Smooth muscle cell (in vitro differentiated cells): ENCODE measurements at regions not wholly inside any gene's neighbourhood (a gene's known extent, or its start where the extent isn't known, plus 50 kb on each side); places are given as distances from the start of the nearest gene placed in this dataset.

ENCODE experiments used
- DNase-seq: peaks from one replicate; lab custom pipeline; 2025; ENCODE audit not compliant: unreplicated experiment; lab: John Stamatoyannopoulos, UW
- H2AFZ ChIP-seq: fragments of 200-600 bp; sonication (generic); 2 replicates; pipeline ENCODE4 v1.6.0; 2016; ENCODE audit warnings: antibody characterized with exemption, low read depth, mild to moderate bottlenecking
- H3F3A ChIP-seq: fragments of 200-600 bp; sonication (generic); 2 replicates; pipeline ENCODE4 v1.6.0; 2017; ENCODE audit warnings: antibody characterized with exemption, low read depth
- H3K27ac ChIP-seq: fragments of 200-600 bp; sonication (generic); 2 replicates; pipeline ENCODE4 v1.5.1; 2016; ENCODE audit warnings: low read depth, mild to moderate bottlenecking
- H3K27me3 ChIP-seq: fragments of 200-600 bp; sonication (generic); 2 replicates; pipeline ENCODE4 v1.6.1; 2016; ENCODE audit warnings: low read depth, mild to moderate bottlenecking
- H3K36me3 ChIP-seq: fragments of 200-600 bp; sonication (generic); 2 replicates; pipeline ENCODE4 v1.5.1; 2016; ENCODE audit warnings: low read depth
- H3K4me1 ChIP-seq: fragments of 200-600 bp; sonication (generic); 2 replicates; pipeline ENCODE4 v1.5.1; 2016; ENCODE audit warnings: low read depth
- H3K4me2 ChIP-seq: fragments of 200-600 bp; sonication (generic); 2 replicates; pipeline ENCODE4 v1.6.0; 2016; ENCODE audit warnings: mild to moderate bottlenecking
- H3K4me3 ChIP-seq: fragments of 200-600 bp; sonication (generic); 2 replicates; pipeline ENCODE4 v1.5.1; 2016; ENCODE audit warnings: mild to moderate bottlenecking
- H3K79me2 ChIP-seq: fragments of 200-600 bp; sonication (generic); 2 replicates; pipeline ENCODE4 v1.6.0; 2016; ENCODE audit warnings: low read depth, mild to moderate bottlenecking
- H3K9ac ChIP-seq: fragments of 200-600 bp; sonication (generic); 2 replicates; pipeline ENCODE4 v1.6.0; 2016; ENCODE audit warnings: low read depth
- H3K9me3 ChIP-seq: fragments of 200-600 bp; sonication (generic); replicated peaks from 2 replicates; pipeline ENCODE4 v1.5.1; 2016; ENCODE audit warnings: low read depth
- H4K20me1 ChIP-seq: fragments of 200-600 bp; sonication (generic); 2 replicates; pipeline ENCODE4 v1.6.0; 2016; ENCODE audit warnings: low read depth
- CTCF ChIP-seq: fragments of 200-600 bp; sonication (generic); IDR thresholded peaks from 2 replicates; pipeline ENCODE4 v1.5.1; 2017; ENCODE audit warnings: borderline replicate concordance, mild to moderate bottlenecking, antibody characterized with exemption; ENCODE audit not compliant: insufficient read depth, poor library complexity, severe bottlenecking
- WGBS: methylation state at CpG from one replicate; pipeline ENCODE4 v1.1.7; 2016; ENCODE audit warnings: low lambda C conversion rate; 5-methylcytosine and 5-hydroxymethylcytosine counted together

- H4K20me1 ChIP-seq, result no peaks in the 10 kb centered on the region
- no peaks in the 10 kb centered on the region for H3K27me3 ChIP-seq
- H2AFZ ChIP-seq, result no peak overlapping the region
- H3F3A ChIP-seq, result no peaks in the 10 kb centered on the region
- no peak overlapping the region for H3K9ac ChIP-seq
- H3K4me3 ChIP-seq, result no peak overlapping the region
- WGBS, result 90% methylated on average over 3 of the region's 3 CpGs
- H3K4me2 ChIP-seq, result no peak overlapping the region
- no peak for DNase-seq
- TF ChIP-seq CTCF, result no peak
- no peaks in the 10 kb centered on the region for H3K4me1 ChIP-seq
- no peaks in the 10 kb centered on the region for H3K79me2 ChIP-seq
- no peak overlapping the region for H3K27ac ChIP-seq
- no peaks in the 10 kb centered on the region for H3K36me3 ChIP-seq
- H3K9me3 ChIP-seq, result peaks cover 5% of the 10 kb centered on the region
These were observed 150.0 kb upstream of the KIF2A start for GRCh38 chr5:62155988-62156387.

GRCh38 chr5:62167561-62168057 lies 138.4 kb upstream of the KIF2A start:
- TF ChIP-seq CTCF, result no peak
- H2AFZ ChIP-seq, result no peak overlapping the region
- no peak for DNase-seq
- H3K36me3 ChIP-seq, result no peaks in the 10 kb centered on the region
- 77% methylated on average over 3 of the region's 3 CpGs for WGBS
- H3K4me1 ChIP-seq, result no peaks in the 10 kb centered on the region
- no peaks in the 10 kb centered on the region for H4K20me1 ChIP-seq
- H3K9me3 ChIP-seq, result no peaks in the 10 kb centered on the region
- no peak overlapping the region for H3K27ac ChIP-seq
- H3K79me2 ChIP-seq, result no peaks in the 10 kb centered on the region
- no peak overlapping the region for H3K4me3 ChIP-seq
- peaks cover 25% of the 10 kb centered on the region for H3K27me3 ChIP-seq
- no peaks in the 10 kb centered on the region for H3F3A ChIP-seq
- H3K9ac ChIP-seq, result no peak overlapping the region
- no peak overlapping the region for H3K4me2 ChIP-seq

- no peaks in the 10 kb centered on the region for H3K79me2 ChIP-seq
- no peak overlapping the region for H3K9ac ChIP-seq
- H3K27ac ChIP-seq, result no peak overlapping the region
- H3F3A ChIP-seq, result no peaks in the 10 kb centered on the region
- H3K4me1 ChIP-seq, result no peaks in the 10 kb centered on the region
- peaks cover 20% of the 10 kb centered on the region for H3K27me3 ChIP-seq
- no peaks in the 10 kb centered on the region for H4K20me1 ChIP-seq
- H3K4me2 ChIP-seq, result no peak overlapping the region
- H3K4me3 ChIP-seq, result no peak overlapping the region
- H2AFZ ChIP-seq, result no peak overlapping the region
- H3K36me3 ChIP-seq, result no peaks in the 10 kb centered on the region
- DNase-seq, result no peak
- H3K9me3 ChIP-seq, result no peaks in the 10 kb centered on the region
- TF ChIP-seq CTCF, result no peak
- 83% methylated on average over 7 of the region's 7 CpGs for WGBS
These were observed 137.3 kb upstream of the KIF2A start for GRCh38 chr5:62168506-62169281.

- no peak for TF ChIP-seq CTCF
- 77% methylated on average over 5 of the region's 5 CpGs for WGBS
- H3K9ac ChIP-seq, result no peak overlapping the region
- H3K36me3 ChIP-seq, result no peaks in the 10 kb centered on the region
- no peaks in the 10 kb centered on the region for H4K20me1 ChIP-seq
- H3K4me2 ChIP-seq, result no peak overlapping the region
- H3K4me3 ChIP-seq, result no peak overlapping the region
- H3K79me2 ChIP-seq, result no peaks in the 10 kb centered on the region
- no peak overlapping the region for H2AFZ ChIP-seq
- peaks cover 11% of the 10 kb centered on the region for H3K27me3 ChIP-seq
- H3K27ac ChIP-seq, result no peak overlapping the region
- H3K9me3 ChIP-seq, result no peaks in the 10 kb centered on the region
- no peak for DNase-seq
- H3K4me1 ChIP-seq, result no peaks in the 10 kb centered on the region
- no peaks in the 10 kb centered on the region for H3F3A ChIP-seq
These were observed 127.7 kb upstream of the KIF2A start for GRCh38 chr5:62178258-62178657.
